NCI-H146 treated with DMSO at 0.1 percent for 48 hours (cell line): ENCODE measurements at regions not wholly inside any gene's neighbourhood (a gene's known extent, or its start where the extent isn't known, plus 50 kb on each side); places are given as distances from the start of the nearest gene placed in this dataset.

Experiments
- DNase-seq: peaks from one replicate; lab custom pipeline; 2025; ENCODE audit not compliant: unreplicated experiment; lab: John Stamatoyannopoulos, UW

DNA sequence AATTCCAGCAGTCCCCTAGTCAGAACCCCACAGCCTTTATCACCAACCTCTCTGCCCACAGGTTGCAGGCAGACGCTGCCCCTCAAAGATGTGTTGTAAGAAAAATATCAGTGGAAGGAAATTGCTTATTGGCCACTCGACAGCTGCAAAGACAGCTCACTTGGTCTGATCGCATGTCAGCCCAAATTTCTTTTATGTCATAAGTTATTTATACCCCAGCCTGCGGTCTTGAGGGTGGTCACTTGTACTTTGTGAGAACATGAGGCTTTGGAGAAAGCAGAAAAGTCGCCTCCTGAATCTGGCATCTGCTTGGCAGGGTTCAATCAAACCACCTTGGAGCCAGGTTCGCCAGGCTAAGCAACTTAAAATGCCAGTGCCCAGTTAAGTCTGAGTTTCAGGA, 236.5 kb upstream of the CDH4 start:
- DNase-seq, result no peak

DNA sequence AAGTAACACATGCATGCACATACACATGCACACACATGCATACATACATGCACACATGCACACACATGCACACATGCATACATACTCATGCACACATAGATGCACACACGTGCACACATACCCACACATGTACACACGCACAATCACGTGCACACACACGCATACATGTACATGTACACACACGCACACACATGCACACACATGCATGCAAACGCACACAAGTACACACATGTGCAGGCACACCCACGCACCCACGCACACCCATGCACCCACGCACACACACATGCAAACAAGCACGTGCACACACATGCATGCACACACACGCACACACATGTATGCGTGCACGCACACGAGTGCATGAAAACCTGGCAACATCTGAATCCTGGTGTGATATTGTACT, 232.7 kb upstream of the CDH4 start:
- DNase-seq, result no peak

DNA sequence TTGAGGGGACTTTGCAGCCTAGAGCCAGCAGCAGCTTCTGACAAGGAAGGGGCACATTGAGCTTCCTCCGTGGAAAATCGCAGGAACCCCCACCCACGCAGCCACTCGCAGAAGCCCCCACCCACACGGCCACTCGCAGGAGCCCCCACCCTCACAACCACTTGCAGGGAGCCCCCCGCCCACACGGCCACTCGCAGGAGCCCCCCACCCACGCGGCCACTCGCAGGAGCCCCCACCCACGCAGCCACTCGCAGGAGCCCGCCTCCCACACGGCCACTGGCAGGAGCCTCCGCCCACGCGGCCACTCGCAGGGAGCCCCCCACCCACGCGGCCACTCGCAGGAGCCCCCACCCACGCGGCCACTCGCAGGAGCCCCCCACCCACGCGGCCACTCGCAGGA, 228.4 kb upstream of the CDH4 start:
- no peak for DNase-seq

DNA sequence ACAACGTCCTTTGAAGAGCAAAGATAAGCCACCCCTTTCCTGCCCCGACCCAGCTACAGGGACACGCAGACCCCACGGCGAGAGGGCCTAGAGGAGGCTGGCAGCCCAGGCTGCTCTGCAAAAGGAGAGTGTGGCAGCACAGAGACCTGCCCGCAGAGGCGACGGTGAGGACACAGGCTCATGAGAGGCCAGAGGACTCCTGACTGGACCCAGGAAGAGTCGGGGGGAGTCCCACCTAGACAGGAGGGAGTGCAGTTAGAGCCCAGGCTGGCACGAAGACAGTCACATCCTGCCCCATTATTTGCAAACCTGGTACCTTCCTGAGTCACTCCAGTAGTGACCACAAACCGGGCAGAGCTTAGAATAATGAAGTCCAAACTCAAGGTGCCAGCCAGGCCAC, 227.7 kb upstream of the CDH4 start:
- DNase-seq, result no peak

DNA sequence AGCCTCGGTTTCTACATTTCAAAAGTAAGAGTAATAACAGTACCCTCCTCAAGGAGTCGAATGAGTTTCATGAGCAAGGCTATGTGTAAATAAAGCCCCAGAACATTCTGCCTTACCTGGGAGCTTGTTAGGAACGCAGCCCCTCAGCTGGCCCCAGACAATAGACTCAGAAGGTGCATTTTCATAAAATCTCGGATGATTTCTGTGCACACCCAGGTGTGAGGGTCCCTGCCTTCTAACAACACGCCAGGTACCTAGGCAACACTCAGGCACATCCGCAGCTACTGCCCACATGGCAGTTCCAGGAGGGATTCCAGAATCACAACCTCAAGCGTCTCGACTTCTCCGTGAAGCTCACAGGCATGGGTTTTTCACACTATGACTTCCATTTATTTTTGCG, 226.5 kb upstream of the CDH4 start:
- no peak for DNase-seq

DNA sequence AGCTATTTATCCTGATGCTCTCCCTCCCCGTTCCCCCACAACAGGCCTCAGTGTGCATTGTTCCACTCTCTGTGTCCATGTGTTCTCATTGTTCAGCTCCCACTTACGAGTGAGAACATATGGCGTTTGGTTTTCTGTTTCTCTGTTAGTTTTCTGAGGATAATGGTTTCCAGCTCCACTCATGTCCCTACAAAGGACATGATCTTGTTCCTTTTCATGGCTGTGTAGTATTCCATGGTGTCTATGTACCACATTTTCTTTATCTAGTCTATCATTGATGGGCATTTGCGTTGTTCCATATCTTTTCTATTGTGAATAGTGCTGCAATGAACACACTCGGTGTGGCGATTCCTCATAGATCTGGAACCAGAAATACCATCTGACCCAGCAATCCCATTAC, 225.9 kb upstream of the CDH4 start:
- no peak for DNase-seq

DNA sequence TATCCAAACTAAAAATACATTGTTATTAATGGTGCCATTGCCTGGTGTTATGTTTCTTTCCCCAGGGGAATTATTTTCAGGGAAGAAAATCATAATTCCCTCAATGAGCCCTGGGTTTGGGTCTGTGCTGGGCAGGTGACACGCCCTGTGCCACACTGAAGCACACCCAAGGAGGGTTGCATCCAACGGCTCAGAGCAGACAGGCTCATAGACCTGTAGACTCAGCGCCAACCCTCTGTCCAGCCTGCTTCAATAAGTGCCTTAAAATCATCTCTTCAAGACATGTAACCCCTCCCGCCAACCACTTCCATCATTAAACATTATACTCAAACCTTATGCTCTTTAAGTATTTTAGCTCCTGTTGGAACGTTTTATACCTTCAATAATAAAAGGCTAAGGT, 225.3 kb upstream of the CDH4 start:
- DNase-seq, result no peak

DNA sequence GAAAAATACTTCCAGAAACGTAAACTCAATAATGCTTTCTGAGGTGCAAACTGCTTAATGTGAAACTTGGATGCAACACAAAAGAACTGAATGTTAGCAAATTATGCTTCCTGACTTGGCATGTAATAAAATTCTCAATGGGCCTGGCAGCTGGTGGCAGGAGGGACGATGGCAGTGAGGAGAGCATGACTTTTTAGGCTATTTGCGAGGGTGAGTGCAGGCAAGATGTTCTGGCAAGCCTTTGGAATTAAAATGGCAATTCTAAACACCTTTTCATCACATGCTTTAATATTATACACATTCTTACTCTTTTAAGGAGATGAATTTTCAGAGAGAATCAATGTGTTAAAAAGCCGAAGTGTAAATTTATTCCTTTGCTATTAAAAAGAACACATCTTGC, 224.8 kb upstream of the CDH4 start:
- no peak for DNase-seq

DNA sequence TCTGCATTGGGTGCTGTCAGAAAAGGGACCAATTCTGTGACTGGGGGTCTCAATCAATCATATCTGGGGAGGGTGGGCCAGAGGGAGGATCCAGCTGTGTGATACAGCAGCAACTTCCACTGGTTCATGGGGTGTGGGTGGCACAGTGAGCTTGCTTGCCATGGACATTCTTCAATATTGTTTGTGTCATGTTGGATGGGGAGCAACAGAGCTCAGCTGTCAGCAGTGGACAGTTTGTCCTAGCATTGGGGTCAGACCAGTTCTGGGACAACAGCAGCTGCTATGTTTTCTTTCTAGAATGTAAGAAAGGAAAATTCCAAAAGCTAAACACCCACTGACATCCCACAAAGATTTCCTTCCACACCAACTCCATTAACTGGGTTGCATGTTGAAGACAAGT, 221.9 kb upstream of the CDH4 start:
- DNase-seq, result no peak

DNA sequence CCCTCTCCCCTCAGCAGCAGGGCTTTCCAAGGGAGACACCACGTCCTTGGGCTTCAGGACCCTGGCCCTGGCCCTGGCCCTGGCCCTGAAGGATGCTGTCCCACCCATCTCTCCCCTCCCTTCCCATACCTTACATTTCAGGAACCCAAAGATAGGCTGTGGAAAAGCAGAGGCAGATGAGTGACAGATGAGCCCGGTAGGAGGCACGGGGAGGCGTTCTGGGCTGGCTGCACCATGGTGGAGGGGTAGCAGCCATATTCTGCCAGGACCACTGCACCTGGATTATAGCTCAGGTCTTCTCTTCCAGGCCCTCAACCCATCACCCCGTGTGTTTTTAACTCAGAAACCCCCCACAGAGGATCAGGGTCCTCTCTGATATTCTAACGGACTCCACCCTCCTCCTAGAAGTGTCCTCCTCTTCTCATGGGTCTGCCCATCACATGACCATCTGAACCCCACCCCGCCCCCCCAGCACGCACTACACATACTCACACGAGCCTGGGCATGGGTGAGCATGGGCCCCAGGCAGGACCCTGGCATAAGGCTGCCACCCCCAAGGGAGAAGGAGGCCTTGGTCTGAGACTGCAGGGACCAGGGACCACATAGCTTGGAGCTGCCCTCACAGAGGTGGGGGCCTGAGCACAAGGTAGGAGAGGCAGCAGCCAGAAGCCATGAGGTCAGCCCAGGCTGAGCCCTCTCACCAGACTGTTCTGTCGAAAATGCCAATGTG, 220.8 kb upstream of the CDH4 start:
- DNase-seq, result no peak

DNA sequence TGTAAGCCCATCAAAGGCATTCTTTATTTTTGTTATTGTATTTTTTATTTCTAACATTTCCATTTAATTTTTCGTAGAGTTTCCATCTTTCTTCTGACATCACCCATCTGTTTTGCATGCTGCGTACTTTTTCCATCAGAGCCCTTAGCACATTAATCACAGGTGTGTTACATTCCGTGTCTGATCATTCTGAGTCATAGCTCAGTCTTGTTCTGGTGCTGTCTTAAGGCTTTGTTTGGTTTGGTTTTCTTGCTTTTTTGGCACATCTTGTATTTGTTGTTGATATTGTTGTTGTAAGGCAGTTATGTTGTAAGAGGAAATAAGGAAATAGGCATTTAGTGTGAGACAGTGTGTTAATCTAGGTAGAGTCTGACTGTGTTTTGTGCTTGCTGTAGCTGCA, 214.6 kb upstream of the CDH4 start:
- no peak for DNase-seq

DNA sequence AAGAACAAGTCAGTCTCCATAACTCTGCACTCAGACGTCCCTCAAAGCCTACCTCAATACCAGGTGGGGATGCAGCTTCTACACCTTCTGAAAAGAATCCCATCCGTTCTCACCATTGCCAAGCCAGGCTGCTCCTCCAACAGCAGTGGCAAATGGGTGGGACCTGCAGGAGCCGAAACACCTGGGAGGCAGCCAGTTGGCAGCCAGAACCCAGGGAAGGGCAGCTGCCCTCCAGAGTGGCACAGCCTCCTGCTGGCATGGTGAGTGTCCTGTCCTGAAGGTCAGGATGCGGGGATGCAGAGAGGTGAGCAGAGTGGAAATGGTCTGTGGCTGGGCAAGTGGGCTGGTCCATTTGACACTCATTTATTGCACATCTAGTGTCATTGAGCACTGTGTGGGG, 210.6 kb upstream of the CDH4 start:
- DNase-seq, result no peak

DNA sequence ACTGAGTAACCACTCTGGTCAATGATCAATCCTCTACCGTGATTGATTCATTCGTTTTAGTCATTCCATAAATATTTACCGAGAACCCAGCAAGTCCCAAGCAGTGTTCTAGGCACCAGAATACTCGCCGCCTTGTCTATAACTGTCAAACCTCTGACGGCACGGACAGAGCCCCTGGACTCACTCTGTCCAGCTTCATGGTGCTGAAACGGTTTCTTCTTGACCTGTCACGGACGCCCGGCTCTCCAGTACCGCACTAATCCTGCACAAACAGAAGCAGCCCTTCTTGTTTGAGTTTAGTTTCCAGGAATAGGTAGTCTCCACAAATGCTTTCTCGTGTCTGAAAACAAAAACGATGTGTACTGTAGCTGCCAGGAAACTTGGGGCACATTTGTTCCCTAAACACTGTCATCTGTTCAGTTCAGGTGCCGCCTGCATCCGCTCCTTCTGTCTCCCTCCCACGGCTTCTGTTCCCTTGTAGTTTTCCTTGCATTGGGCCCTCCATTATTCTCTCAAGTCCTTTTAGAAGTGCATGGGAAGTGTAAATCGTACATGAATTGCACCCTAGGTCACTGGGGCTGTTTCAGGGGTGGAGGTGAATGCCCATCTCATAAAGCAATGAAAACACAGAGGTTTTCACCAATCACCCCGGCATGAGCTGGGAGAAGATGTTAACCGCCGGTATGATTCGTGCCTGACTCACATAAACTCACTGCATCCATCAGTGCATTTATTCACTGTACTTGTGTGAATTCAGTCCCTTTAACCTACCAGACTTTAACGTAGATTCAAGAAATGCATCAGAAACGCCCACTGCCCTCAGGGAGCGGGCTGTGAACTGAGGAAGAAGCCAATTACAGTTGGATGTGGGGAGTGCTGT, 209.3 kb upstream of the CDH4 start:
- DNase-seq, result no peak

DNA sequence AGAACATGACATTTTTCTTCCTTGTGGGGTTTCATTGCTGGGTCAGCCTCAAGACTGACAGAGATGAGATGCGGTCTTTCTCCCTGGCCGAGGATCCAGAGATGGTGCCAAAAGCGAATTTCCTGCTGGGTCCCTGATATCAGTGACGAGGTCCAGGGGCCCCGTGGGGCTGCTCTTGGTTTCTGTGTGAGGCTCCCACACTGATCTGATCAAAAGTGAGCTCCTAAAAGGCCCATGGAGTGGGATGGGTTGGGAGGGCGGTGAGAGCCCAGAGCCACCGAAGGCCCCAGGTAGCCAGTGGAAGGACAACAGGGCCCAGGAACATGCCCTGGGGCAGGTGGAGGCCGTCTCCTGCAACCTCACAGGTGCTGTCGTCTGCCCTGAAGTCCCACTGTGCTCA, 208.4 kb upstream of the CDH4 start:
- DNase-seq, result no peak

DNA sequence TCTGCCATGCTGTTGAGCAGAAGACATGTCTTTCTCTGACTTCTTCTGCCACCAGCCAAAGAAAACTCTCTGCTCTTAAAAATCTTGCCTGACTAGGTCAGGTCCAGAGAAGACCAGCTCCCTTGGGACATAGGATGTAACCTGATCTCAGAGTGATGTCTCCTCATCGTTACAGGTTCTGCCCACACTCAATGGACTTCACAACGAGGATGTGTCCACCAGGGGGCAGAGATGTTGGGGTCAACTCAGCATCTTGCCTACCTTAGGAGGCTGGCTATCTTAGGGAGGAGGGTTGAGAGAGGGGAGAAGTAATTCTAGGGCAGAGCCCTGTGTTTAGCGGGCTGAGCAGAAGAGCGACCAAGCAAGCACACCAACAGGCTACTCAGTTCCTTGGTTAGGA, 207.6 kb upstream of the CDH4 start:
- DNase-seq, result no peak

DNA sequence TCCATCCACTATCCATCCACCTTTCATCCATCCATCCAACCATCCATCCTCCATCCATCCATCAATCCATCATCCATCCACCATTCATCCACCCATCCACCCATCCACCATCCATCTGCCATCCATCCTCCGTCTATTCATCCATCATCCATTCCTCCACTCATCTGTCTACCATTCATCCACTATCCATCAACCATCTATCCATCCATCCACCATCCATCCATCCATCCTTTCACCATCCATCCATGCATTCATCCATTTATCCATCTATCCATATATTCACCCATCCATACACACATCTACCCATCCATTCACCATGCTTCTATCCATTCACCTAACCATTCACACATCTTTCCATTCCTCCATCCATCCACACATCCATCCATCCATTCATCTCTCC, 207.0 kb upstream of the CDH4 start:
- DNase-seq, result no peak

DNA sequence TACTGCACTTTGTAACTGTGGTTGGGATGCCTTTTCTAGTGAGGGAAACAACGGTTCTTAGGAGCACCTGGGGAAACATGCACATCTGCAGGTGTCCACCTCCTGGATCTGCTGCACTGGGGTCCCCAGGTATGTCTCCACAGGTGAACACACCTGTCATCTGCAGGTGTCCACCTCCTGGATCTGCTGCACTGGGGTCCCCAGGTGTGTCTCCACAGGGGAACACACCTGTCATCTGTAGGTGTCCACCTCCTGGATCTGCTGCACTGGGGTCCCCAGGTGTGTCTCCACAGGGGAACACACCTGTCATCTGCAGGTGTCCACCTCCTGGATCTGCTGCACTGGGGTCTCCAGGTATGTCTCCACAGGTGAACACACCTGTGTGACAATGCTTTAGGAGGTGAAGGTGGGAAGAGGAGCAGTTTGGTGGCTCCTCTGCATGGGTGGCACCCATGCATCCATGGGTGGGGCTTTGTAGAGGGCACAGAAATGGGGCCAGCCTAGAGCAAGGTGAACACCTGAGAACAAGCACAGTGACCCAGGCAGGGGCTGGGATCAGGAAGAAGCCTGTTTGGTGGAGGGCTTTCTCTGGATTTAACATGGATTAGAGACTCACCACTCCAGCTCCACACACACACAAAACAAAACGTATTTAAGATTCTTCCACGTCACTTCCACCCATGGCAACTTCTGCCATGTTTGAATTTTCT, 206.0 kb upstream of the CDH4 start:
- DNase-seq, result no peak

DNA sequence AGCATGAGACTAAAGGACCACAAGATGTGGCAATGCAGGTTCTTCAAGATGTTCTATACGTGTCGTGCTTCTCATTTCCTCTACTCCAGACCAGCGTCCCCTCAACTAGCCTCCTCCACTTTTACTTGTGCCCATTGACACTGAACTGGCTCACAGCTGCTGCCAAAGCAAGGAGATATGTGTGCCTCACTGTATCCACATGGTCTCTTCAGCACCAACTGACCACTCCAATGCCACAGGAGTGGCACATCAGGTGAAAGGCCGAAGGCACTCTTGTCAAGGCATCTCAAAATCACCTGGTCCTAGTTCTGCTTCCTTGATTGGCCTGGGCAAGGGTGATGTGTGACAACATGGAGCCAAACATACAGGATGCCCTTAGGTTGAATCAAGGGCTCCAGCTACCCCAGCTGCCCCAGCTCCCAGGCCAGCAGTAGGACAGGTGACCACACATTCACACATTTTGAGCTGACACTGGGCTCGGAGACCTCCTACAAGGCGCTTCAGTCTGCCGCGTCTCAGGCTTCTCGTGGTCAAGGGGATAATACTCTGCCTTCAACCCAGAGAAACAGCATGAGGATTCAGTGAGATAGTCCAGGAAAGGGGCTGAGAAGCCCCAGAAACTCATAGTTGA, 205.2 kb upstream of the CDH4 start:
- DNase-seq, result no peak

DNA sequence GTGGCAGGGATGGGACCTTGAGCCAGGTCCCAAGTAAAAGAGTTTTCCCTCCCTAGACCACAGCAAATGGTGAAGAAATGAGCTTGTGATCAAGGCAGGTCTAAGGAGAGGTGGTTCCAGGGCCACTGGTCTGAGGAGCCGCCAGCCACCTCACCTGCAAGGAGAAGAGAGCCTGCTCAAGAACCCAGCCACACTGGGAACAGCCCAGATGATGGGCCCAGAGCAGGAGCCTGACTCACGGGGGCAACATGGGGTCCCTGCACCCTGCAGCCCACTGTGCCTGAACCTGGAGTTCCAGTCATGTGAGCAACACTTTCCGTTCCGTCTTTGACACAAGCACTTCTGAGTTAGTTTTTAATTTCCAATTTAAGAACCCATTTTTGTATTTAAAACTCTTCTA, 204.5 kb upstream of the CDH4 start:
- DNase-seq, result no peak

DNA sequence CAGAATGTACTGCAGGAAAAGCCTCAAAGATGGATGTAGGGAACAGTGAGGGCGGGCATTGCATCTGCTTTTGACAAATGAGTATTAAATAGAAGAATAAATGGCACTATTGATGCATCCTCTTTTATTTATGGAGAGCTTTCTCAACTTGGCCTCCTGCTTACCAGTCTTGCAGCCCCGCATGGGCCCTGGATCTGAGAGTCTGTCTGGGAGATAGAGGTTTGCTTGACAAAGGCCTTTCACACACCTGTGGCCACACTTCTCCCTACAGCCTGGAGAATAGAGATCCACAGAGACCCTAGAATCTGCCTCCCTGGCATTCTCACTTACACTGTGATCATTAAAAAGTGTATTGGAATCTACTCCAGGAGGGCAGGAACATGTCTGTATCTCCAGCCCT, 203.8 kb upstream of the CDH4 start:
- DNase-seq, result no peak

DNA sequence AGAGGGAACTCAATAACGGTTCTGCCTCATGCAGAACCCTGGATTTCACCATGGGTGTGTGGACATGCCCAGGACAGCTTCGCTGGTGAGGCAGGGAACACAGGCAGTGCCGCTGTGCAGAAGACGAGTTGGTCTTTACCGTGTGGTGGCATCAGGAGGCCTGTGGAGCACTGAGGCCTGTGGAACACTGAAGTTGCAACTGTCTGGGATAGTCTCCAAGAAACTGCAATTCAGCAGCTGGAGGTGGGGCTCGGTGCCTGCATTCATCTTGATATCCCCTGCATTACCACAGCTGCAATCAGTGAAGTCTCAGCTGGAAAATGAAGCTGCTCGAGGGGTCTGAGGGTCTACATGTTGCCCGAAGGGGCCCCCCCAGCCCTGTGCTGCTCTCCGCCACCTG, 202.4 kb upstream of the CDH4 start:
- no peak for DNase-seq
